Lower leg skin (tissue), 4 donors: ENCODE measurements at regions not wholly inside any gene's neighbourhood (a gene's known extent, or its start where the extent isn't known, plus 50 kb on each side); places are given as distances from the start of the nearest gene placed in this dataset.

ENCODE experiments used
- DNase-seq, 2 donors: peaks; one replicate each; pipeline ENCODE4 v3.0.0-alpha.2; 2019; ENCODE audit warnings: low spot score in 2 of 2
- H3K4me3 ChIP-seq: fragments of 200-600 bp; sonication (generic); 2 replicates; pipeline ENCODE4 v1.5.1; 2017; ENCODE audit warnings: mild to moderate bottlenecking, low read depth; ENCODE audit not compliant: poor library complexity, severe bottlenecking
- POLR2A ChIP-seq, 2 donors: fragments of 450-650 bp; IDR thresholded peaks; one replicate each; pipeline ENCODE4 v1.6.1; 2016 to 2017; ENCODE audit warnings: antibody characterized with exemption in 2 of 2, mild to moderate bottlenecking in 1 of 2, moderate library complexity in 1 of 2
- WGBS, 2 donors: methylation state at CpG; one replicate each; pipeline ENCODE4 v1.1.5; 2018; 5-methylcytosine and 5-hydroxymethylcytosine counted together
- intact Hi-C: fragments of 100-400 bp; cut with DNase I; formaldehyde crosslinking; loops from one replicate; pipeline ENCODE4 v1.15.0; 2023; ENCODE audit warnings: low total_unique reads
- TF ChIP-seq, protein P1 (sequence below), 3 donors: fragments of 450-650 bp; IDR thresholded peaks; one replicate each; pipeline ENCODE4 v1.5.1; 2016; ENCODE audit warnings: antibody characterized with exemption in 3 of 3, mild to moderate bottlenecking in 3 of 3, moderate library complexity in 2 of 3

DNA sequence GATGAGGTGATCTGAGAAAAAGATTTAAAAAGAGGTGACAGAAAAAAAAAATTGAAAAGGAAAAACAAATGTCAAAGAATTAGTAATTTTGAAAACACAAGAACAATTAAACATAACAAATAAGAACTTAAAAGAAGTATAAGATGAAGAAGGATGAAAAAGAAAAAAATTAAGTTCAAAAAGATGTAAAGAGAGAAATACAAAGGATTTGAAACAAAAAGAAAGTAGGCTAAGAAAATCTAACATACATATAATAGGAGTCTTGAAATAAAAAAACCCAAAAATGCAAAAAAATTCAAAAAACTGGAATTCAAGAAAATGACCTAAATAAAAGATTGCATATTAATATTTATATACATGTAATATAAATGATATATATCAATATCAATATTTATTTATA is 949.2 kb downstream of the MCTP2 start:
- no peak for DNase-seq
- no peak overlapping the region for H3K4me3 ChIP-seq
- intact Hi-C loops: no loop called here
- TF ChIP-seq, protein P1, sequence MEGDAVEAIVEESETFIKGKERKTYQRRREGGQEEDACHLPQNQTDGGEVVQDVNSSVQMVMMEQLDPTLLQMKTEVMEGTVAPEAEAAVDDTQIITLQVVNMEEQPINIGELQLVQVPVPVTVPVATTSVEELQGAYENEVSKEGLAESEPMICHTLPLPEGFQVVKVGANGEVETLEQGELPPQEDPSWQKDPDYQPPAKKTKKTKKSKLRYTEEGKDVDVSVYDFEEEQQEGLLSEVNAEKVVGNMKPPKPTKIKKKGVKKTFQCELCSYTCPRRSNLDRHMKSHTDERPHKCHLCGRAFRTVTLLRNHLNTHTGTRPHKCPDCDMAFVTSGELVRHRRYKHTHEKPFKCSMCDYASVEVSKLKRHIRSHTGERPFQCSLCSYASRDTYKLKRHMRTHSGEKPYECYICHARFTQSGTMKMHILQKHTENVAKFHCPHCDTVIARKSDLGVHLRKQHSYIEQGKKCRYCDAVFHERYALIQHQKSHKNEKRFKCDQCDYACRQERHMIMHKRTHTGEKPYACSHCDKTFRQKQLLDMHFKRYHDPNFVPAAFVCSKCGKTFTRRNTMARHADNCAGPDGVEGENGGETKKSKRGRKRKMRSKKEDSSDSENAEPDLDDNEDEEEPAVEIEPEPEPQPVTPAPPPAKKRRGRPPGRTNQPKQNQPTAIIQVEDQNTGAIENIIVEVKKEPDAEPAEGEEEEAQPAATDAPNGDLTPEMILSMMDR (IDR thresholded peaks at IDR 0.05): no peak
- no peak for TF ChIP-seq POLR2A (IDR thresholded peaks at IDR 0.05)

DNA sequence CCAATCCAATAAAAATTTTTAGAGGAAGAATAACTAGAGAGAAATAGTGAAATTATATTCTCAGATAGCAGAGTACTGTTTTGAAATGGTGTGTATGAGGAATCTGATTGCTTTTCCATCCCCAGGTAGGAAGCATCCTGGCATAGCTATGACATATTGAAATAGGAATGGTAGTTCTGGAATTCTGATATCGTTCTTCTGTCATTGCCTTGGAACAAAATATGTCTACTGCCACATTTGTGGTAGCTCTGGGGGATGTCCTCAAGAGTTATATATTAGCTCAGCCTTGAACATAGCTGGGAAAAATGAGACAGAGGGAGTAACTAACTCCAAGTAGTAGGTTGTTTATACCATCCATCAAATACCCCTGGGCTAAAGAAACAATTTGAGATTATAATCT is 950.7 kb downstream of the MCTP2 start:
- intact Hi-C loops: no loop called here
- no peak for DNase-seq
- H3K4me3 ChIP-seq: no peak overlapping the region
- 91 to 92% methylated on average over 1 of the region's 1 CpG for WGBS, 2 donors
- no peak for TF ChIP-seq POLR2A (IDR thresholded peaks at IDR 0.05)
- TF ChIP-seq, protein P1 (IDR thresholded peaks at IDR 0.05): no peak

DNA sequence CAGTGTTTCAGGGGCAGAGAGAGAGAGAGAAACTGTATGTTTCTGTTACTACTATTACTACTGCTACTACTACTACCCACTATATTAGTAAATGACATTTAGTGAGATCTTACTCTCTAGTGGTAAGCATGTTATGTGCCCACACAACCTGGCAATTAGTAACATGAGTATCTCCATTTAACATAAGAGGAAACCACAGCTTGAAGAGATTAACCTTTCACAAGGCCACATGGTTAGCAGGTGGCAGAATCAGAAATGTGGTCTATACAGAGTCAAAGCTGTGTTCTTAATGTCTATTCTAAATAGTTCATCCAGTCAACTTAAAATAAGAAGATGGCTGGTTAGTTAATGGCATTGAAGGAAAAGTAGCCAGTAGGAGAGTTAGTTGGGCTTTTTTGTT is 961.6 kb downstream of the MCTP2 start:
- no peak for TF ChIP-seq POLR2A (IDR thresholded peaks at IDR 0.05)
- TF ChIP-seq, protein P1 (IDR thresholded peaks at IDR 0.05): no peak
- no peak overlapping the region for H3K4me3 ChIP-seq
- DNase-seq: no peak
- intact Hi-C loops: no loop called here

DNA sequence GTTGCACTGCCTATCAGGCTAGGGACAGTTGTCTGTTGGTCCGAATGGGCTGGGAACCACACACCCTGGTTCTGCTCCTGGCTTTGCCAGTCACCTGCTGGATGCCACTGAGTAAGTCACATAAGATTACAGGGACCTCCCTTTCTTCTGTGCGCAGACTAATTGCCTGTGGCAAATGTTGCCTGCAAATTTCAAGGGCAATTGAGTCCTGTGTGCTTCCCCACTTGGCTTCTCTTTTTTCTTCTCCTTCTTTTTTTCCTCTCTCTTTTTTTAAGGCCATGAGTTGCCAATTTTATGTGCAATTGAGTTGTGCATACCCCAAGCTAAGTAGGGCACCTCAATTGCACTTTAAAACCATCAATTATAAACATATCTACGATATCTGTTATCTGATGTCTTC is 963.4 kb downstream of the MCTP2 start:
- TF ChIP-seq, protein P1 (IDR thresholded peaks at IDR 0.05): no peak
- no peak for TF ChIP-seq POLR2A (IDR thresholded peaks at IDR 0.05)
- 62 to 68% methylated on average over 3 of the region's 3 CpGs for WGBS, 2 donors
- H3K4me3 ChIP-seq: no peak overlapping the region
- intact Hi-C loops: no loop called here
- no peak for DNase-seq

DNA sequence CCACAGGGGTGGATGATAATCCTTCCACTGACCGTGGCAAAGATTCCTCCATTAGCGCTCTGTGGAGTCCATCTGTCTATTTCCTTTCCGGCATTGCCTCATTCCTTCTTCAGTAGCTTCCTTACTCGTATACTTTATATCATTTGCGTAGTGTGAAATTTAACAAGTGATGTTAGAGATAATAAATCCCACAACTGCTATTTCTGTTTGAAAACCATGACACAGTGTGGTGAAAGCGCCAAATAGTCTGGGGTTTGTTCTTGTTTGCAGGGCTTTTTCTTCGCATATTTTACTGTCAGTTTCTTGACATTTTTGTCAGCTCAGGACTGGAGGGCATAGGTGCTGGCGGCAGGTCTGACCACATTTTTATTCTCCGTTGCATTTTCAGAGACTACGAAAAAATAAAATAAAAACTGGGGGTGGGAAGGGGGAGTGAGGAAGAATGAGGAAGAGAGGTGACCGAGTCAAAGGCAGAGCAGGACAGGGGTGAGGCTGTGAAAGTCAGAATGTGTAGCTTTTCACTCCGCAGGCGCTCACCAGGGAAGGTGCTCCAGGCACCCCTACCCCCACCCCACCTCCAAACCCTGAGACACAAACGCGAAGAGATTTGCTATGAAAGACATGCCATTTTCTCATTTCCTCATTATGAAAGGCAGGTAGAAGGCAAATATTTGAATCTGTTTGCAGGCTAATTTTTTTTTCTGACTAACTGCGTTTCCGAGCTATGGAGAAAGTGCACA is 965.0 kb downstream of the MCTP2 start:
- intact Hi-C loops: no loop called here
- DNase-seq: no peak
- H3K4me3 ChIP-seq: no peak overlapping the region
- TF ChIP-seq POLR2A (IDR thresholded peaks at IDR 0.05): no peak
- TF ChIP-seq, protein P1 (IDR thresholded peaks at IDR 0.05): no peak
- WGBS, 2 donors: 41 to 51% methylated on average over 17 of the region's 17 CpGs
